ENCODE measurements at regions not wholly inside any gene's neighbourhood (a gene's known extent, or its start where the extent isn't known, plus 50 kb on each side); places are given as distances from the start of the nearest gene placed in this dataset.
"Not testable (repeated sequence)": the region's sequence is repeated elsewhere in the genome, so short reads cannot be mapped to it uniquely, and the experiment has no call there.

DNA sequence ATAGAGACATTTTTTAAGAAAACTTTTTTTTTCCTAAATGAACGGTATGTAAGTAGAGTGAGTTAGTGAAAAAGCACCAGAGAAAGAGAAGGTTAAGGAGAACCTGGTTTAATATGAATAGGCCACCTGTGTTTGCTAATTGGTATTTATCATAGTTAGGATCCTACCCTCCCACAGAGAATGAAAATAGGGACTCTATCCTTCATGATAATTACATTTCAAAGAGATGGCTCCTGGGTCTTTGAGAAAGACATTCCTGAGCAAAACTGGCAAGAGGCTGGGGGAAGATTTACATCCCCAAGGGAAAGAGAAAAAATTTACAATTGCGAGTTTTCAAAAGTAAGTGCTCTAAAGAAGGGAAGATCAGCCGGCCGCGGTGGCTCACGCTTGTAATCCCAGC, 1284.5 kb downstream of the SLITRK1 start:
- no peak for DNase-seq (ENCODE audit: low read depth in 2 of 2)

DNA sequence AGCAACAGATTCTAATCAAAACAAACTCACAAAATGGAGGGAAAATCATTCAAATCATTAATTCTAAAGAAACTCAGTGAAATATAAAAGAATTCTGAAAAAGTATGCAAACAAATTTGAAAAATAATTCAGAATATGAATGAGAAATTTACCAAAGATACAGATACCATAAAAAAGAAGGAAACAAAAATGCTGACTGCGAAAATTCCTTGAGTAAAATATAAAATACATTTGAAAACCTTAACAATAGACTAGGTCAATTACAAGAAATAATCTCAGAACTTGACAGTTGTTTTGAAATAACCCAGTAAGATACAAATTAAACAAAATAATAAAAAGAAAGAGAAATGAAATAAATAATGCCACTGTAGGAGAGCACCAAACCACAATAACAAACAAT, 1289.0 kb downstream of the SLITRK1 start:
- no peak for DNase-seq (ENCODE audit: low read depth in 2 of 2)

DNA sequence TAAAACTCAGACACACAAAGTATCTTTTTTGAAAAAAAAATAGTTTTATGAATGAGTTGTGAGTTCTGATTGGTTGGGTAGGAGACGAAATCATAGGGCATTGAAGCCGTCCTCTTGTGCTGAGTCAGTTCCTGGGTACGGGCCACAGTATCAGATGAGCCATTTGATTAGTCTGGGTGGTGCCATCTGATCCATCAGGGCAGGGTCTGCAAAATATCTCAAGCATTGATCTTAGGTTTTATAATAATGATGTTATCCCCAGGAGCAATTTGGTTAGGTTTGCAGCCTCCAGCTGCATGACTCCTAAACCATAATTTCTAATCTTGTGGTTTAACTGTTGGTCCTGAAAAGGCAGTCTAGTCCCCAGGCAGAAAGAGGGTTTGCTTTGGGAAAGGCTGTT, 1310.6 kb downstream of the SLITRK1 start:
- no peak for DNase-seq (ENCODE audit: low read depth in 2 of 2)

DNA sequence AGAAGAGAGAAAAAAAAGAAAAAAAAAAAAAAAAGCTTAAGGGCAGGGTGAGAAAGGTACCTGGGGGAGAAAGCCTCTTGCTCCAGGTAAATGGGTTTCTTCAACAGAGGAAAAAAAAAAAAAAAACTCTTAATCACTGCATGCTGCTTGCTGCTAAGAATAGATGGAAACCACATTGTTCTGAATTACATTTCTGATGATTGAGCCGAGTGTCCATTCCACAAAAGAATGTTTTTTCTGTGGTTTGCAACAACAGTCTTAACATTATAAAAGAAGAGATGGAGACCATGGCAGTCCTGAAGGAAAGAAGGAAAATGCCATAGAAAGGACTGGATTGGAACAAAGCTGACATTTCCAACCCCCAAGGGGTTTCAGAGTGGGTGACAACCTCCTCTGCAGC, 1312.7 kb downstream of the SLITRK1 start:
- DNase-seq (ENCODE audit: low read depth in 2 of 2): no peak

DNA sequence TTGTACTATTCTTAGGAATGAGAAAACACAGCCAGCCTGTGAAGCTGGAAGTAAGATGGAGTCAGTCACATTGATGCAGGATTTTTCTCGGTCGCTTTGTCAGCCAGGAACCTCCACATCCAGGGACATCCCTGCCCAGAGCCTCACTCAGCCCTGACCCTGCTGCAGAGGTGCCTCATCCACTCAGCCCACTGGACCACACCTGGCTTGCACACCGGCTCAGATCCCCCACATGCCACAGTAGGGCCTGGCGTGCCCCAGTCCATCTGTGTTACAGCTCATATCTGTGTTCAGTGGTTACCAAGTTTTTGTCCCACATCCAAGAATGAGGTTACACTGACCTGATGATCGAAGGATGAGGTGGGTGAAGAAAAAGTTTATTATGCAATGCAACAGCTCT, 1315.4 kb downstream of the SLITRK1 start:
- no peak for DNase-seq (ENCODE audit: low read depth in 2 of 2)

DNA sequence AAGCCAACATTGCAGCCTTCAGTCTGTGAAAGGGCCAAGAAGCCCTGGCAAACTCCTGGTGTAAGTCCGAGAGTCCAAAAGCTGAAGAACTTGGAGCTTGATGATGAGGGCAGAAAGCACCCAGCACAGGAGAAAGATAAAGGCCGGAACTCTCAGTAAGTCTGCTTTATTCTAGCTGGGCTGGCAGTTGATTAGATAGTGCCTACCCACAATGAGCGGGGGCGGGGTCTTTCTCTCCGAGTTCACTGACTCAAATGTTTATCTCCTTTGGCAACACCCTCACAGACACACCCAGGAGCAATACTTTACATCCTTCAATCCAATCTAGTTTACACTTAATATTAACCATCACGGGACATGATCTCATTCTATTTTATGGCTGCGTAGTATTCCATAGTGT, 1317.1 kb downstream of the SLITRK1 start:
- DNase-seq (ENCODE audit: low read depth in 2 of 2): no peak

DNA sequence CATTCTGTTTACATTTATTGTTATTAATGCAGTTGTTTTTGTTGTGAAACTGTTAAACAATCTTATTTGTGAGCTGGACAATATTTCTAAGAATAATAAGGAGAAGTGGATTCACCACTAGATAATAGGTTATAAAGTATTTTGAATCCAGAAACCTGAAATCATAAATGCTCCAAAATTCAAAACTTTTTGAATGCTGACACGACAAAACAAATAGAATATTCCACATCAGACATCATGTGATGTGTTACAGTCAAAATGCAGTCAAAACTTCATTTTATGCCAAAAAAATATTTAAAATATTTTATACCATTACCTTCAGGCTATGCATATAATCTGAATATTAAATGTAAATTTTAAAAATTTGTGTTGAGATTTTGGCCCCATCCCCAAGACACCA, 1321.4 kb downstream of the SLITRK1 start:
- no peak for DNase-seq (ENCODE audit: low read depth in 2 of 2)

DNA sequence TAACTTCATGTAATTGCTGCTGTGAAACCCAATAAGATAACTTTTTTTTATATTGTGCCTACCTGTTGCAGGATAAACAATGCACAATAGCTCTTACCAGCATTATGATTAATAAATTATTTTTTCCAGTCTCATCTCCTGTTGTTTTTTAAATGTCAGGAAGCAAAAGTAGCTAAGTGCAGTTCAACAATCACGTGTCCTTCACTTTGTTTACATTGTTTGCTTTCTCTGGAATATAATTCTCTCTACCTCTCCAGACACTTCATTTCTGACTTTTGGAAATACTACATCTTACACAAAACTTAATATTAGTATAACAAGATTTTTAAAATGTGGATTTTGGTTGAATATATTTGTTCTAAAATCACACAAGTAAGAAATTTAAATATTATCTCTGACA, 1359.4 kb downstream of the SLITRK1 start:
- no peak for DNase-seq (ENCODE audit: low read depth in 2 of 2)

DNA sequence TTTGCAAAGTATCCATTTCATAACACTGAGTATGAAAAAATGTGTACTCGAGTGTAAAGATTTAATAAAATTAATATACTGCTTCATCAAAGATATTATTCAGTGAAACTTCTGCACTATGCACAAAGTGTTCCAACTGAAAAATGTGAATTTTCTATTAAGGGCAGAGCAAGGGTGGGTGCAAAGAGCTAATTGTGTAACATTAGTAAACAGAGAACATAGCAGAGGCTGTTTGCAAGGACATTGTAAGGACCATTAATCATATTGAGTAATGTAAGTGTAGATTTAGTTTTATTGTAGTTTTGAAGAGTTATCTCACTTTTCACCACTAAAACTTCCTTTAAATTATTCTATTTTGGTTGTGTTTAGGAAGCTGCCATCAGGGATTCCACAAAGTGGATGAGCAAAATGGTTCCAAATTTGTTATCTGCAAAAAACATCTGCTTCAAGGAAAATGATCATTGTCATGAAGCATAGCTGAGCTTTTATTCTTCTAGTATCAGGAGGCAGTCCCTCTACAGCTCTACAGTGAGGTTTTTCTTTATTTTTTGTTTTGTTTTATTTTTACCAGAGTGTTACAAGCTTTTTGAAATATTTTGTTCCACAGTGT, 1375.4 kb downstream of the SLITRK1 start:
- DNase-seq (ENCODE audit: low read depth in 2 of 2): no peak

DNA sequence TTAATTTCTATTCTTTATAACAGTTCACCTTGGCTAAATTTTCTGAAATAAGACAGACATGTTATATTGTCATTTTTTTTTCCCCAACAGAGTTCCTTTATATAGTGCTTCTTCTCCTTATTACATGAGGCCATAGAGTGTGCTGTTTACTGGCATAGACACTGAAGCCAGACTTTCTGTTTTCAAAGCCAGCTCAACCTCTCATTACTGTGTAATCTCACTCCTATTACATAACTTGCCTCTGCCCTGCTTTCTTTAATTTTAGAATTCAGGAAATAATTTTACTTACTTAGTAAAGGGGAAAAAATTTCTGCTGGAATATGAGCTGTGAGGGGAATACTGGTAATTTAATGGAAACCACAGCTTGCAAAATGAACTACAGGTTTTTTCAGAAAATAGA, 1380.4 kb downstream of the SLITRK1 start:
- DNase-seq (ENCODE audit: low read depth in 2 of 2): no peak

DNA sequence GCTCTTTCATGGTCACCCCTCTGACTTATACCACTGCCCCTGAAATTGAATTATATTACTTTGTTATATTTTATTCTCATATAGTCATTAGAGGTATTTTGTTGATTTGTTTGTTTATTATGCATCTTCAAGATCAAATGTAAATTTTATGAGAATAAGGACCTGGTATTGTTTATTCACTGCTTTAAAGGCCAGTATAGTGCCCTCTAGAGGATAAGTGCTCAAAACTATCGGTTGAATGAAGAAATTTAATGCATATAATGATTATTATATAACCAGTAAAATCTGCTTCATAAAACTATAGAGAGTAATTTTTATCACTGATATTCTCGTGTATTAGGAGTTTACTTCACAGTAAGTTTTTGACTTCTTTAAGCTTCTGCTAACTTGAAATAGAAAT, 1401.9 kb downstream of the SLITRK1 start:
- DNase-seq (ENCODE audit: low read depth in 2 of 2): no peak

DNA sequence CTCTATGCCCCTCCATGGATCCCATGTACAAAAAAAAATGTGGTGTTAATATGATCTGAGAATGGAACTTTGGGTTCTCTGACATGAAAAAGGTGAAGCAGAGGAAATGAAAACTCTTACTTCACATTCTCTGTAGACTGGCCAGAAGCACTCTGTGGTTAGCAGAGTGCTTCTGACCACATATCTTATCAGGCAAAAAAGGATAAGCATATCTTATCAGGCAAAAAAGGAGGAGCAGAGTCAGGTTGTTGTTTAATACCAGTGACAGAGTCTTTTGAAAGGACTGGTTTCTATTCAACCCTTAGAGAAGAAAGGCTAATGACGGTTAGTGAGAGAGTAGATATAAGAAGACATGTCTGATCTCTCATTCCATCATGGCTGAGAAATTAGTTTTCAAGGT, 1404.8 kb downstream of the SLITRK1 start:
- no peak for DNase-seq (ENCODE audit: low read depth in 2 of 2)

DNA sequence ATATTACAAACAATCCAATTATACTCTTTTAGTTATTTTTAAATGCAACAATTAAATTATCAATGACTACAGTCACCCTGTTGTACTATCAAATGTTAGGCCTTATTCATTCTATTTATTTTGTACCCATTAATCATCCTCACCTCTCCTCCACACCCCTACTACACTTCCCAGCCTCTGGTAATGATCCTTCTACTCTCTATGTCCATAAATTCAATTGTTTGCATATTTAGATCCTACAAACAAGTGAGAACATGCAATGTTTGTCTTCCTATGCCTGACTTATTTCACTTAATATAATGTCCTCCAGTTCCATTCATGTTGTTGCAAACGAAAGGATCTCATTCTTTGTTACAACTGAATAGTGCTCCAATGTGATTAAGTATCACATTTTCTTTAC, 1414.6 kb downstream of the SLITRK1 start:
- DNase-seq (ENCODE audit: low read depth in 2 of 2): no peak

DNA sequence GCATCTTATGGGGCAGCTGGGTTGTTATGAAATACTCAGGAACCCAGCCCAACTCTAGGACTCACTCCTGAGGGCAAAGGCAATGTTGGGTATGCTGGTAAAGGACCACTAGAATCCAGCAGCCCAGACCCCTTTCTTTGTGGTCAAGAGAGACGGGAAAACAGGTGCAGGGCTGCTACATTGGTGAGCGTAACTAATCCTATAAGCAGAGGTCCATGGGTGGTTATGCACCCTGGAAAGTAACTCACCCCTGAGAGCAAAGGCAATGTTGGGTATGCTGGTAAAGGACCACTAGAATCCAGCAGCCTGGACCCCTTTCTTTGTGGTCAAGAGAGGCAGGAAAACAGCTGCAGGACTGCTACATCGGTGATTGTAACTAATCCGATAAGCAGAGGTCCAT, 1422.7 kb downstream of the SLITRK1 start:
- DNase-seq (ENCODE audit: low read depth in 2 of 2): not testable (repeated sequence)

DNA sequence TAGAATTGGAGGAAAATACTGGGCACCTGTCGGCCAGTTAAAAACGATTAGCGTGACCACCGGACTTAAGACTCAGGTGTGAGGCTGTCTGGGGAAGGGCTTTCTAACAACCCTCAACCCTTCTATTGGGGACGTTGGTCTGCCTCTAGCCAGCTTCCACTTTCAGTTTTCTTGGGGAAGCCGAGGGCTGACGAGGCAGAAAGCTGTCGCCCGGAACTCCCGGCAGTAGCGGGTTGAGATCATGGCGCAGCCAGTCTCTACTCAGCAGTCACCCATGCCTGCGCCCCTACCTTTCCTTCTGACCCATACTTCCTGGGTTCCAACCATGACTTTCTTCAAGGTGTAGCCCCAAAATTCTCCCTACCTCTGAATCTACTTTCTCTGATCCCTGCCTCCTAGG, 1424.1 kb downstream of the SLITRK1 start:
- DNase-seq (ENCODE audit: low read depth in 2 of 2): no peak

DNA sequence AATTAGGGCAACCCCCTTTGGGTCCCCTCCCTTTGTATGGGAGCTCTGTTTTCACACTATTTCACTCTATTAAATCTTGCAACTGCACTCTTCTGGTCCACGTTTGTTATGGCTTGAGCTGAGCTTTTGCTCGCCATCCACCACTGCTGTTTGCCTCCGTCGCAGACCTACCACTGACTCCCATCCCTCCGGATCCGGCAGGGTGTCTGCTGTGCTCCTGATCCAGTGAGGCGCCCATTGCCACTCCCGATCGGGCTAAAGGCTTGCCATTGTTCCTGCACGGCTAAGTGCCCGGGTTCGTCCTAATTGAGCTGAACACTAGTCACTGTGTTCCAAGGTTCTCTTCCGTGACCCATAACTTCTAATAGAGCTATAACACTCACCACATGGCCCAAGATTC, 1424.7 kb downstream of the SLITRK1 start:
- not testable (repeated sequence) for DNase-seq (ENCODE audit: low read depth in 2 of 2)

DNA sequence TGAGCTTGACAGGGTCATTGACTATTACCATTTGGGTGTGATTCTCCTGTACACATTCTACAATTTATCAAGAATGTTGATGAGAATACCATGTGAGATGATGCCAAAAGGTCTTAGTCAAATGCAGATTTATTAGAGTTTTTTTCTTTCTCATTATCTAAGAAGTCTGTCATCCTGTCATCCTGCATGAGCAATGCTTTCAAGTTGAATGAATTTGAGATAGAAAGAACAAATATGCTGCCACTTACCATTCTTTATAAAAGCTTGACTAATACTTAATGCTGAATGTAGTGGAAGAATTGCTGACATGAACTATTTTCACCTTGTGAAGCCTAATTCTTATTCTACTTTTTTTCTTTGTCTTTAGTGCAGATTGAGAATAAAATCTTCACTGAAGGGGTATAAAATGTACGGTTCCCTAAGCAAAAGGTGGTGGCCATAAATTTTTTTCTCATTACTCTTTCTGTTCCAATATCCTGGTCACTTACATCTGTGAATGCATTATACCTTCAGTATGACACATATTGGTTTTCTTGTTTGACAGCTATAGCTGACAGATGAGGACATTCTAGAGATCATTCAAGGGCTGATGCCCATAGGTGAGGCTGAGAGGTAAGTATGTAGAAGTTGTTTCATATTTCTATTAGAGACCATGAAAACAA, 1434.7 kb downstream of the SLITRK1 start:
- DNase-seq (ENCODE audit: low read depth in 2 of 2): no peak

DNA sequence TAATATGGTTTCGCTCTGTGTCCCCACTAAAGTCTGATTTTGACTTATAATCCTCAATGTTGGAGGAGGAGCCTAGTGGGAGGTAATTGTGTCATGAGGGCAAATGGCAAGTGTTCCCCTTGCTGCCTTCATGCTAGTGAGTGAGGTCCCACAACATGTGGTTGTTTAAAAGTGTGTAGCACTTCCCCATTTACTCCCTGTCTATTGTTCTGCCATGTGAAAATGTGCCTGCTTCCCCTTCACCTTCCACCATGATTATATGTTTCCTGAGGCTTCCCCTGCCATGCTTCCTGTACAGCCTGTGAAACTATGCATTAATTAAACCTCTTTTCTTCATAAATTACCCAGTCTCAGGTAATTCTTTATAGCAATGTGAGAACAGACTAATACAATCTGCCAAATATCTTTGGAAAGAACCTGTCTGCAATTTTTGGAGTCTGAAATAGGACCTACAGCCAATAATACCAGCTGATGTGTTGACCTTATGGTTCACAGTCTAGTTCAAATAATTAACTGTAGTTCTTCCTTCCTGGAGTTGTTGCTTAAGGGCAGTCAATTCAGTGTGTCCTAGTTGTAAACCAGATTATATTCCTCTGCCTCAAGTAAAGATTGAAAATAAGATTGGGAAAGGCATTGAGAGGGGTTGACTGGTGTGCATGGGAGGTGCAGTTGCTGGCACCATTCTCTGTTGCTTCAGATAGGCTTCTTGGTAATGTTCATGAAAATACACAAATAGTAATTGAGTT, 1442.9 kb downstream of the SLITRK1 start:
- no peak for DNase-seq (ENCODE audit: low read depth in 2 of 2)

DNA sequence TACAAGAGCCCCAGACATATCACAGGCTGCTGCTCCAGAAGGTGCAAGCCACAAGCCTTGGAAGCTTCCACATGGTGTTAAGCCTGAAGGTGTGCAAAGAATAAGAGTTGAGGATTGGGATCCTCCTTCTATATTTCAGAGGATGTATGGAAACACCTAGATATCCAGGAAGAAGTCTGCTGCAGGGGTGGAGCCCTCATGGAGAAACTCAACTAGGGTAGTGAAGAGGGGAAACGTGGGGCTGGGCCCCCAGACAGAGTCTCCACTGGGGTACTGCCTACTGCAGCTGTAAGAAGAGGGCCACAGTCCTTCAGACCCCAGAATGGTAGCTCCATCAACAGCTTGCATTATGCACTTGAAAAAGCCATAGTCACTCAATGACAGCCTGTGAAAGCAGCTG, 1444.0 kb downstream of the SLITRK1 start:
- DNase-seq (ENCODE audit: low read depth in 2 of 2): no peak

DNA sequence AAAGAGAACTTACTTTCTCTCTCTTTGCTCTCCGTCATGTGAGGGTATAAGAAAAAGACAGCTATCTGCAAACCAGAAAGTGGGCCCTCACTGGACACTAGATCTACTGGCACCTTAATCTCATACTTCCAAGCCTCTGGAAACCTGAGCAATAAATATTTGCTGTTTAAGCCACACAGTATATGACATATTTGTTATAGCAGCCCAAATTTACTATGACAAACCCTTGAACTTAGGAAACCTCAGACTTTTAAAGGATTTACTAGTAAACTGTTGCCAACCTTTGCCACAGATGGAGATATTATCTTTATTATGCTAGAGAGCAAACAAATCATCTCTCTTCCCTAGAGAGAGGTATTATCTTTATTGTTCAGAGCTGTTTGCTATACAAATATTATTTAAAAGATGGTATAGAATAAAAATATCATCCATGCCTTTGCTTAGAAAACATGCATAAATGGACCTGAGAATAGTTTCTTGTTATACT, 1446.1 kb downstream of the SLITRK1 start:
- DNase-seq (ENCODE audit: low read depth in 2 of 2): no peak

DNA sequence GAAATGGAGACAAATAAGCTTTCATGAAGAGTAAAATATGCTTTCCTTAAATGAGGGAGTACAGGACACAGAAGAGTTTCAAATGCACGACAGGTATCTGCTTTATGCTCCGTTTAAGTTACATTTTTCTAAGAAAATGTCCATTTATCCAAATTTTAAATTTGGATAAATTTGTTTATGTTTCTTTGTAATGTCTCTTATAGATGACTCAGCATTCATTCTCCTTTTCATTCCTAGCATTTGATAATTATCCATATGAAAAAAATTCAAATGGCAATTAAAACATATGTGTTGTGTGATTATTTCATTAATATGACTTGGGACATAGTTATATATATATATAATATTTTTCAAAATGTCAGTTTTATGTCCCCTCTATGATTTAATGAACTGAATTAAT, 1449.3 kb downstream of the SLITRK1 start:
- no peak for DNase-seq (ENCODE audit: low read depth in 2 of 2)

DNA sequence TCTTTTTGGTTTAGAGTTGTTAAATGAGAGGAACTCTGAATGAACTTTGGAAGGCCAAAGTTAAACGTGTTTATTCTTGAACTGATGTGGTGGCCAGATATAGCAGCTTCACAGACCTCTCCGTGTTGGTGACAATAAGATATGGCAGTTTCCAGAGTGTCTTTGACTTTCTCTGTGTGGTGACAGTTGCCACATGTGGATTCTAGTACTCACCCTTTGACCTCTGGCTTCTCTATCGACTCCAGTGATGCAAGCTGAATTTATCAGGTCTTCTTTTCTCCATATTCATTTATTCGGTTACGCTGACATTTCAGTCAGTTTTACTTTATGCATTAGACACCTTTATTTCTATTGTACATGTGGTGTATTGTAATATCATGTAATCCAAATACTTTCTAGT, 1469.5 kb downstream of the SLITRK1 start:
- no peak for DNase-seq (ENCODE audit: low read depth in 2 of 2)

DNA sequence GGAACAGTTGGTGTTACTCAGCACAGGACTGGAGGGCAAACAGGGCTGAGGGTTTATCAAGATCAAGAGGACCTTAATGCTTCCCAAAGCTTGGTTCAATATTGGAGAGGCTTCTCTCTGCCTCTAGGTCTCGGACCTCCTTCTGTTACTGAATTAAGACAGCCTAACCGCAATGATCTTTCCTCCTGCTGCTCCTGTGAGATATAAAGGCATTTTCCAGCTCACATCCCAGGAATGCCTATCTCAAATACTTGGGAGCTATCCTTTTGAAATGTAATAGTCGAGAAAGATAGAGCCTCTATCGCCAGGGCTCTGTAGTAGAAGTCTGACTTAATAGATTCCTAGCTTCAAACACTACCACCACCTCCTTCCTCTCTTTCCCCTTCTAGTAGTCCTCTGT, 1475.0 kb downstream of the SLITRK1 start:
- DNase-seq (ENCODE audit: low read depth in 2 of 2): no peak

Data from stimulated activated CD4-positive, alpha-beta T cell treated with anti-CD3 and anti-CD28 coated beads, Interleukin-4, amount 100 ng/mL, for 48 hours (primary cell).